IMR-90 (cell line): ENCODE measurements at regions not wholly inside any gene's neighbourhood (a gene's known extent, or its start where the extent isn't known, plus 50 kb on each side); places are given as distances from the start of the nearest gene placed in this dataset.

ENCODE experiments used
- ATAC-seq: fragments of 200-7000 bp; cut with Tn5 transposase; 2 replicates; pipeline ENCODE4 v1.9.1; 2020; ENCODE audit warnings: low read depth, mild to moderate bottlenecking, moderate library complexity
- BruUV-seq: library from RNA; stranded (reverse); fragments of 400-500 nt; replicated peaks from 2 replicates; lab custom pipeline; 2021; lab: Mats Ljungman, UMichigan
- CTCF ChIA-PET: fragments of 300-600 bp; formaldehyde crosslinking; extraction: SDS; loops from one replicate; lab custom pipeline; 2021; ENCODE audit warnings: antibody characterized with exemption; lab: Yijun Ruan, JAX
- POLR2A ChIA-PET: fragments of 300-600 bp; sonication (Branson Sonifier 250); formaldehyde crosslinking; loops from one replicate; lab custom pipeline; 2022; ENCODE audit warnings: antibody characterized with exemption; ENCODE audit not compliant: unreplicated experiment; lab: Charles Lee
- DNase-seq: peaks from one replicate; pipeline ENCODE4 v3.0.0; 2013
- H2AFZ ChIP-seq: replicated peaks from 2 replicates; pipeline ENCODE3; 2013; ENCODE audit warnings: low read length, mild to moderate bottlenecking; ENCODE audit not compliant: poor library complexity
- H2AK5ac ChIP-seq: 2 replicates; pipeline ENCODE4 v1.6.1; 2013; ENCODE audit warnings: low read depth, low read length, inconsistent platforms
- H2AK9ac ChIP-seq: replicated peaks from 2 replicates; pipeline ENCODE3; 2013; ENCODE audit warnings: mild to moderate bottlenecking, low read depth, low read length, moderate library complexity; ENCODE audit not compliant: poor library complexity
- H2BK120ac ChIP-seq: 2 replicates; pipeline ENCODE4 v1.6.1; 2013; ENCODE audit warnings: low read depth, low read length, inconsistent platforms
- H2BK15ac ChIP-seq: 3 replicates; pipeline ENCODE4 v1.6.1; 2013; ENCODE audit warnings: low read depth, low read length, inconsistent platforms
- H2BK20ac ChIP-seq: 2 replicates; pipeline ENCODE4 v1.6.1; 2013; ENCODE audit warnings: low read depth, mild to moderate bottlenecking, inconsistent platforms, low read length, moderate library complexity
- H2BK5ac ChIP-seq: 2 replicates; pipeline ENCODE4 v1.6.1; 2013; ENCODE audit warnings: mild to moderate bottlenecking, low read depth, low read length, inconsistent platforms; ENCODE audit not compliant: poor library complexity, severe bottlenecking
- H3K14ac ChIP-seq: replicated peaks from 2 replicates; pipeline ENCODE4 v1.6.1; 2013; ENCODE audit warnings: low read depth, low read length, inconsistent platforms
- H3K18ac ChIP-seq: 2 replicates; pipeline ENCODE4 v1.6.1; 2013; ENCODE audit warnings: low read depth, low read length, control low read depth
- H3K23ac ChIP-seq: 2 replicates; pipeline ENCODE4 v1.6.1; 2013; ENCODE audit warnings: low read depth, low read length, inconsistent platforms
- H3K27ac ChIP-seq: 2 replicates; pipeline ENCODE4 v1.5.1; 2013; ENCODE audit warnings: mild to moderate bottlenecking, control low read depth, low read length; ENCODE audit not compliant: insufficient read depth
- H3K27me3 ChIP-seq: 2 replicates; pipeline ENCODE4 v1.6.1; 2013; ENCODE audit warnings: low read length; ENCODE audit not compliant: control insufficient read depth, insufficient read depth
- H3K36me3 ChIP-seq: 2 replicates; pipeline ENCODE4 v1.6.1; 2013; ENCODE audit warnings: low read length, mixed read lengths; ENCODE audit not compliant: control insufficient read depth, insufficient read depth
- H3K4ac ChIP-seq: 2 replicates; pipeline ENCODE4 v1.6.1; 2013; ENCODE audit warnings: low read depth, low read length, inconsistent platforms
- H3K4me1 ChIP-seq: 2 replicates; pipeline ENCODE4 v1.6.1; 2013; ENCODE audit warnings: low read length, mixed read lengths; ENCODE audit not compliant: control insufficient read depth, insufficient read depth
- H3K4me2 ChIP-seq: 2 replicates; pipeline ENCODE4 v1.6.1; 2013; ENCODE audit warnings: low read depth, mild to moderate bottlenecking, control low read depth, low read length, moderate library complexity
- H3K4me3 ChIP-seq: 2 replicates; pipeline ENCODE4 v1.5.1; 2013; ENCODE audit warnings: low read depth, mild to moderate bottlenecking, control low read depth, low read length, moderate library complexity; ENCODE audit not compliant: insufficient read depth
- H3K56ac ChIP-seq: 2 replicates; pipeline ENCODE4 v1.6.1; 2013; ENCODE audit warnings: low read length, inconsistent platforms; ENCODE audit not compliant: insufficient read depth; ENCODE audit errors: extremely low read depth
- H3K79me1 ChIP-seq, 2 experiments: 2 replicates each; pipeline ENCODE4 v1.6.1; 2013; ENCODE audit warnings: low read length in 2 of 2, inconsistent platforms in 1 of 2, low read depth in 1 of 2
- H3K9ac ChIP-seq: 2 replicates; pipeline ENCODE4 v1.6.1; 2013; ENCODE audit warnings: low read depth, low read length, control low read depth
- H3K9me1 ChIP-seq: 2 replicates; pipeline ENCODE4 v1.6.1; 2013; ENCODE audit warnings: low read length, inconsistent platforms; ENCODE audit not compliant: insufficient read depth
- H3K9me3 ChIP-seq: 2 replicates; pipeline ENCODE4 v1.6.1; 2013; ENCODE audit warnings: low read length; ENCODE audit not compliant: control insufficient read depth, insufficient read depth
- H4K20me1 ChIP-seq: 2 replicates; pipeline ENCODE4 v1.6.1; 2013; ENCODE audit warnings: low read length, inconsistent platforms; ENCODE audit not compliant: insufficient read depth
- H4K5ac ChIP-seq: 2 replicates; pipeline ENCODE4 v1.6.1; 2013; ENCODE audit warnings: mild to moderate bottlenecking, low read depth, low read length, control low read depth
- H4K8ac ChIP-seq, 2 experiments: 2 replicates each; pipeline ENCODE4 v1.6.1; 2013; ENCODE audit warnings: low read depth in 2 of 2, low read length in 2 of 2, control low read depth in 1 of 2, inconsistent platforms in 1 of 2
- H4K91ac ChIP-seq: 2 replicates; pipeline ENCODE4 v1.6.1; 2013; ENCODE audit warnings: low read depth, low read length, inconsistent platforms; ENCODE audit not compliant: insufficient read depth
- CEBPB ChIP-seq: IDR thresholded peaks from 2 replicates; pipeline ENCODE4 v1.6.1; 2012; ENCODE audit warnings: low read depth, low read length, improper control_type of control experiment
- FOS ChIP-seq: fragments of 150-350 bp; IDR thresholded peaks from 2 replicates; pipeline ENCODE4 v1.6.1; 2016; ENCODE audit warnings: low read depth, low read length
- MAFK ChIP-seq: IDR thresholded peaks from 2 replicates; pipeline ENCODE4 v1.6.1; 2012; ENCODE audit warnings: low read depth, low read length, improper control_type of control experiment
- MXI1 ChIP-seq: IDR thresholded peaks from 2 replicates; pipeline ENCODE4 v1.6.1; 2012; ENCODE audit warnings: low read depth, mild to moderate bottlenecking, low read length, moderate library complexity, borderline replicate concordance
- RAD21 ChIP-seq: IDR thresholded peaks from 2 replicates; pipeline ENCODE4 v1.6.1; 2012; ENCODE audit warnings: low read length, improper control_type of control experiment
- RCOR1 ChIP-seq: IDR thresholded peaks from 2 replicates; pipeline ENCODE4 v1.6.1; 2012; ENCODE audit warnings: mild to moderate bottlenecking, low read length, improper control_type of control experiment; ENCODE audit not compliant: insufficient replicate concordance
- RFX5 ChIP-seq: IDR thresholded peaks from 2 replicates; pipeline ENCODE4 v1.8.0; 2012; ENCODE audit warnings: low read depth, mild to moderate bottlenecking, low read length, moderate library complexity
- SMC3 ChIP-seq: fragments of 150-350 bp; IDR thresholded peaks from 2 replicates; pipeline ENCODE4 v1.6.1; 2016; ENCODE audit warnings: low read depth, mild to moderate bottlenecking, antibody characterized with exemption, low read length, moderate library complexity
- WGBS, 2 experiments: methylation state at CpG; one replicate each; pipeline versions ENCODE4 v1.1.5 to v1.1.7; 2013; ENCODE audit warnings: missing lambda C conversion rate in 2 of 2; ENCODE audit not compliant: insufficient read length in 1 of 2; ENCODE audit errors: extremely low coverage in 2 of 2; 5-methylcytosine and 5-hydroxymethylcytosine counted together
- dilution Hi-C: fragments of 300-500 bp; cut with HindIII; formaldehyde crosslinking; loops from one replicate; pipeline ENCODE4 v1.14.3; 2018; ENCODE audit warnings: low sequenced_read_pairs; ENCODE audit not compliant: unreplicated experiment
- in situ Hi-C: fragments of 300-500 bp; cut with MboI; formaldehyde crosslinking; loops from 3 replicates; pipeline ENCODE4 v1.14.3; 2019; ENCODE audit warnings: low sequenced_read_pairs, inconsistent platforms, mixed read lengths
- intact Hi-C: fragments of 100-400 bp; cut with micrococcal nuclease; formaldehyde crosslinking; loops from 2 replicates; pipeline ENCODE4 v1.10.0; 2022

GRCh38 chr4:57652779-57653178, 542.6 kb upstream of the IGFBP7 start:
- no peaks in the 10 kb centered on the region for H3K79me1 ChIP-seq
- H3K9me3 ChIP-seq, result no peaks in the 10 kb centered on the region
- no peak overlapping the region for H3K4me2 ChIP-seq
- H3K4me3 ChIP-seq, result no peak overlapping the region
- no peak overlapping the region for H3K4ac ChIP-seq
- H3K18ac ChIP-seq, result no peak overlapping the region
- no peak overlapping the region for H3K9ac ChIP-seq
- no peaks in the 10 kb centered on the region for H3K36me3 ChIP-seq
- ATAC-seq (no peak), DNase-seq (no peak)
- WGBS, 2 experiments, result no CpG with 5 or more reads among the region's 2 CpGs
- H2AFZ ChIP-seq, result no peak overlapping the region
- H3K27me3 ChIP-seq, result no peaks in the 10 kb centered on the region
- ChIA-PET POLR2A (no interaction called here), CTCF (no interaction called here)
- no peak overlapping the region for H3K14ac ChIP-seq
- H3K56ac ChIP-seq, result no peak overlapping the region
- no peak overlapping the region for H2BK15ac ChIP-seq
- no peak overlapping the region for H3K27ac ChIP-seq
- H2BK120ac ChIP-seq, result no peak overlapping the region
- TF ChIP-seq RCOR1, result no peak
- no peak for TF ChIP-seq RFX5
- no peak for TF ChIP-seq RAD21
- TF ChIP-seq FOS, result no peak
- no peak for TF ChIP-seq SMC3
- TF ChIP-seq MXI1, result no peak
- TF ChIP-seq CEBPB, result no peak
- TF ChIP-seq MAFK, result no peak
- H2BK20ac ChIP-seq, result no peak overlapping the region
- H4K91ac ChIP-seq, result no peak overlapping the region
- in situ Hi-C loops, result no loop called here
- no peak overlapping the region for H4K5ac ChIP-seq
- dilution Hi-C loops, result no loop called here
- no peak overlapping the region for H3K23ac ChIP-seq
- no peak overlapping the region for H2BK5ac ChIP-seq
- H2AK5ac ChIP-seq, result no peak overlapping the region
- intact Hi-C loops, result no loop called here
- no peaks in the 10 kb centered on the region for H3K9me1 ChIP-seq
- H4K20me1 ChIP-seq, result no peaks in the 10 kb centered on the region
- H2AK9ac ChIP-seq, result no peak overlapping the region
- no peaks in the 10 kb centered on the region for H3K4me1 ChIP-seq
- no TSS peak for BruUV-seq
- H4K8ac ChIP-seq, result no peak overlapping the region
